Heart left ventricle (tissue), 13 donors: ENCODE measurements at regions not wholly inside any gene's neighbourhood (a gene's known extent, or its start where the extent isn't known, plus 50 kb on each side); places are given as distances from the start of the nearest gene placed in this dataset.

Source experiments
- POLR2A ChIP-seq, 2 donors: fragments of 450-650 bp; IDR thresholded peaks; one replicate each; pipeline ENCODE4 v1.6.1; 2017; ENCODE audit warnings: antibody characterized with exemption in 2 of 2, mild to moderate bottlenecking in 2 of 2, moderate library complexity in 2 of 2
- TF ChIP-seq, protein P1 (sequence below), 12 donors: fragments of 200-600 bp; sonication (generic) in 4 of 12; IDR thresholded peaks; one replicate each; pipeline versions ENCODE4 v1.5.0 to v1.8.0; 2018 to 2022; ENCODE audit warnings: antibody characterized with exemption in 12 of 12, mild to moderate bottlenecking in 5 of 12
- donor health status: ischemic (EF 13 %, LVEDD 7.1; RV severe dilation, severe dysfunction).
- donor health status: DM: no; HTN: yes; CAD: no.
- donor health status: DM: no; HTN: no; CAD: no.
- donor health status: ischemic (EF 25% LVEDD 6.9; RV normal size, moderate dysfunction).
- donor health status: ischemic (EF 25% LVEDD 5.7; RV mildly dilated, moderate dysfunction).
- donor health status: ischemic (EF 35%, LVEDD 5.7; RV mildly dilated, moderate dysfunction).
- donor health status: nonischemic (EF 11% LVEDD 7.7; RV severe dilation, severe dysfunction).
- donor health status: DM: yes; HTN: yes; CAD: no.
- donor health status: PGD.
- donor health status: ischemic (EF 29% LVEDD 5.4; RV normal size, mild dysfunction).
- donor health status: nonischemic (EF 23%, LVEDD 6.1; RV moderate dilation, normal function).

DNA sequence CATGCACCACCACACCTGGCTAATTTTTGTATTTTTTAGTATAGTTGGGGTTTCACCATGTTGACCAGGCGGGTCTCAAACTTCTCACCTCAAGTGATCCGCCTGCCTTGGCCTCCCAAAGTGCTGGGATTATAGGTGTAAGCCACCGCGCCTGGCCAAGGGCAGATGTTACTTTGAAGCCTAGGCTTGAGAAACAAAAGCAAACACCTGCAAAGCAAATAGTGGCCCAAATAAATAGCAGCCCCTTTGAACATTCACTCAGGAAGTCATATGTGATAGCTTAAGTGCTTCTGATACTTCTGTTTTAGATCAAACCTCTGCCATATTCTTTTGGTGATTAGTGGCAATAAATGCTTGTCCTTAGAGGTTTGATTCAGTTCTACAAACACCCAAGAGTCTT, 404.5 kb upstream of the SMIM21 start:
- TF ChIP-seq, protein P1, sequence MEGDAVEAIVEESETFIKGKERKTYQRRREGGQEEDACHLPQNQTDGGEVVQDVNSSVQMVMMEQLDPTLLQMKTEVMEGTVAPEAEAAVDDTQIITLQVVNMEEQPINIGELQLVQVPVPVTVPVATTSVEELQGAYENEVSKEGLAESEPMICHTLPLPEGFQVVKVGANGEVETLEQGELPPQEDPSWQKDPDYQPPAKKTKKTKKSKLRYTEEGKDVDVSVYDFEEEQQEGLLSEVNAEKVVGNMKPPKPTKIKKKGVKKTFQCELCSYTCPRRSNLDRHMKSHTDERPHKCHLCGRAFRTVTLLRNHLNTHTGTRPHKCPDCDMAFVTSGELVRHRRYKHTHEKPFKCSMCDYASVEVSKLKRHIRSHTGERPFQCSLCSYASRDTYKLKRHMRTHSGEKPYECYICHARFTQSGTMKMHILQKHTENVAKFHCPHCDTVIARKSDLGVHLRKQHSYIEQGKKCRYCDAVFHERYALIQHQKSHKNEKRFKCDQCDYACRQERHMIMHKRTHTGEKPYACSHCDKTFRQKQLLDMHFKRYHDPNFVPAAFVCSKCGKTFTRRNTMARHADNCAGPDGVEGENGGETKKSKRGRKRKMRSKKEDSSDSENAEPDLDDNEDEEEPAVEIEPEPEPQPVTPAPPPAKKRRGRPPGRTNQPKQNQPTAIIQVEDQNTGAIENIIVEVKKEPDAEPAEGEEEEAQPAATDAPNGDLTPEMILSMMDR (IDR thresholded peaks at IDR 0.05), result no peak
- no peak for TF ChIP-seq POLR2A (IDR thresholded peaks at IDR 0.05)
